Right lobe of liver (tissue), 4 donors: ENCODE measurements at regions not wholly inside any gene's neighbourhood (a gene's known extent, or its start where the extent isn't known, plus 50 kb on each side); places are given as distances from the start of the nearest gene placed in this dataset.

Experiments
- POLR2A ChIP-seq: fragments of 450-650 bp; IDR thresholded peaks from one replicate; pipeline ENCODE4 v1.6.1; 2017; ENCODE audit warnings: antibody characterized with exemption, mild to moderate bottlenecking
- TF ChIP-seq, protein P1 (sequence below), 4 donors: fragments of 200-600 bp in 3 of 4; fragments of 450-650 bp in 1 of 4; IDR thresholded peaks; one replicate each; pipeline versions ENCODE4 v1.5.1 to v1.8.0; 2016 to 2022; ENCODE audit warnings: antibody characterized with exemption in 4 of 4, mild to moderate bottlenecking in 2 of 4
- donor health status: DM: no; HTN: no; CAD: no.
- donor health status: DM: no; HTN: no; CAD: no.
- donor health status: DM: no; HTN: yes; CAD: no.

DNA sequence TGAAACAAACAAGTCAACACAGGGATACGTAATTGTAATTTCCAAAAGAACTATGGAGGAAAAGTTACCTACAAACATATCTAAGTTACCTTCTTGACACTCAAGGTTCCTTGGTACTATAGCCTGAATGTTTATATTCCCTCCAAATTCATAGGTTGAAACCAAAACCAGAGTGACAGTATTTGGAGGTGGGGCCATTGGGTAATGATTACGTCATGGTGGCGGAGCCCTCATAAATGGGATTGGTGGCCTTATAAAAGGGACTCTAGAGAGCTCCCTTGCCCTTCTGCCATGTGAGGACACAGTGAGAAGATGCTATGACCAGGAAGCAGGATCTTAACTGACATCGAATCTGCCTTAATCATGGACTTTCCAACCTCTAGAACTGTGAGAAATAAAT is 87.3 kb downstream of the PMAIP1 start:
- TF ChIP-seq POLR2A = no peak
- TF ChIP-seq, protein P1, sequence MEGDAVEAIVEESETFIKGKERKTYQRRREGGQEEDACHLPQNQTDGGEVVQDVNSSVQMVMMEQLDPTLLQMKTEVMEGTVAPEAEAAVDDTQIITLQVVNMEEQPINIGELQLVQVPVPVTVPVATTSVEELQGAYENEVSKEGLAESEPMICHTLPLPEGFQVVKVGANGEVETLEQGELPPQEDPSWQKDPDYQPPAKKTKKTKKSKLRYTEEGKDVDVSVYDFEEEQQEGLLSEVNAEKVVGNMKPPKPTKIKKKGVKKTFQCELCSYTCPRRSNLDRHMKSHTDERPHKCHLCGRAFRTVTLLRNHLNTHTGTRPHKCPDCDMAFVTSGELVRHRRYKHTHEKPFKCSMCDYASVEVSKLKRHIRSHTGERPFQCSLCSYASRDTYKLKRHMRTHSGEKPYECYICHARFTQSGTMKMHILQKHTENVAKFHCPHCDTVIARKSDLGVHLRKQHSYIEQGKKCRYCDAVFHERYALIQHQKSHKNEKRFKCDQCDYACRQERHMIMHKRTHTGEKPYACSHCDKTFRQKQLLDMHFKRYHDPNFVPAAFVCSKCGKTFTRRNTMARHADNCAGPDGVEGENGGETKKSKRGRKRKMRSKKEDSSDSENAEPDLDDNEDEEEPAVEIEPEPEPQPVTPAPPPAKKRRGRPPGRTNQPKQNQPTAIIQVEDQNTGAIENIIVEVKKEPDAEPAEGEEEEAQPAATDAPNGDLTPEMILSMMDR (IDR thresholded peaks at IDR 0.05) = no peak
